ENCODE measurements at regions not wholly inside any gene's neighbourhood (a gene's known extent, or its start where the extent isn't known, plus 50 kb on each side); places are given as distances from the start of the nearest gene placed in this dataset.

- Histone ChIP-seq H3K36me3 (ENCODE audit: insufficient read depth, low read length, poor library complexity, severe bottlenecking) (no peaks in the 10 kb centered on the region), H3K27ac (ENCODE audit: low read depth, low read length, poor library complexity, severe bottlenecking) (no peak overlapping the region), H3K4me1 (ENCODE audit: insufficient read depth, low read length, poor library complexity, severe bottlenecking) (no peaks in the 10 kb centered on the region), H3K9me3 (ENCODE audit: low read depth, low read length, poor library complexity, severe bottlenecking) (no peaks in the 10 kb centered on the region), H3K27me3 (replicated peaks; ENCODE audit: insufficient read depth, low read depth, low read length, poor library complexity) (no peaks in the 10 kb centered on the region), H3K4me3 (ENCODE audit: low read depth, low read length, poor library complexity, severe bottlenecking) (no peak overlapping the region)
- POLR2A ChIA-PET (ENCODE audit: low non-redundant PET), result no interaction called here
- no TSS peak for BruUV-seq (replicated peaks)
- TF ChIP-seq EZH2 (IDR thresholded peaks at IDR 0.05; ENCODE audit: borderline replicate concordance, low read depth, low read length, poor library complexity, severe bottlenecking) (no peak), CTCF (conservative IDR thresholded peaks at IDR 0.05; ENCODE audit: low read depth, low read length) (no peak)
- no peak for DNase-seq (ENCODE audit: low spot score)
- CTCF ChIA-PET, result no interaction called here
- intact Hi-C loops (cut with micrococcal nuclease; ENCODE audit: unreplicated experiment), result no loop called here
These were observed 162.7 kb upstream of the AGTR1 start for GRCh38 chr3:148535001-148535400.

- Histone ChIP-seq H3K36me3 (ENCODE audit: insufficient read depth, low read length, poor library complexity, severe bottlenecking) (no peaks in the 10 kb centered on the region), H3K27ac (ENCODE audit: low read depth, low read length, poor library complexity, severe bottlenecking) (no peak overlapping the region), H3K9me3 (ENCODE audit: low read depth, low read length, poor library complexity, severe bottlenecking) (no peaks in the 10 kb centered on the region), H3K4me3 (ENCODE audit: low read depth, low read length, poor library complexity, severe bottlenecking) (no peak overlapping the region), H3K4me1 (ENCODE audit: insufficient read depth, low read length, poor library complexity, severe bottlenecking) (no peaks in the 10 kb centered on the region), H3K27me3 (replicated peaks; ENCODE audit: insufficient read depth, low read depth, low read length, poor library complexity) (no peaks in the 10 kb centered on the region)
- no TSS peak for BruUV-seq (replicated peaks)
- POLR2A ChIA-PET (ENCODE audit: low non-redundant PET), result no interaction called here
- TF ChIP-seq CTCF (conservative IDR thresholded peaks at IDR 0.05; ENCODE audit: low read depth, low read length), result no peak
- TF ChIP-seq EZH2 (IDR thresholded peaks at IDR 0.05; ENCODE audit: borderline replicate concordance, low read depth, low read length, poor library complexity, severe bottlenecking), result no peak
- intact Hi-C loops (cut with micrococcal nuclease; ENCODE audit: unreplicated experiment), result no loop called here
- CTCF ChIA-PET, result no interaction called here
- no peak for DNase-seq (ENCODE audit: low spot score)
These were observed 157.4 kb upstream of the AGTR1 start for GRCh38 chr3:148540266-148540665.

GRCh38 chr3:148540851-148541250 is 156.9 kb upstream of the AGTR1 start:
- BruUV-seq (replicated peaks), result no TSS peak
- no peak overlapping the region for H3K27ac ChIP-seq (ENCODE audit: low read depth, low read length, poor library complexity, severe bottlenecking)
- CTCF ChIA-PET, result no interaction called here

More at GRCh38 chr3:148540851-148541250, 156.9 kb upstream of the AGTR1 start:
- POLR2A ChIA-PET (ENCODE audit: low non-redundant PET), result no interaction called here
- H3K27me3 ChIP-seq (replicated peaks; ENCODE audit: insufficient read depth, low read depth, low read length, poor library complexity), result no peaks in the 10 kb centered on the region
- no peak overlapping the region for H3K4me3 ChIP-seq (ENCODE audit: low read depth, low read length, poor library complexity, severe bottlenecking)
- TF ChIP-seq CTCF (conservative IDR thresholded peaks at IDR 0.05; ENCODE audit: low read depth, low read length), result no peak
- no peak for TF ChIP-seq EZH2 (IDR thresholded peaks at IDR 0.05; ENCODE audit: borderline replicate concordance, low read depth, low read length, poor library complexity, severe bottlenecking)
- H3K9me3 ChIP-seq (ENCODE audit: low read depth, low read length, poor library complexity, severe bottlenecking), result no peaks in the 10 kb centered on the region
- intact Hi-C loops (cut with micrococcal nuclease; ENCODE audit: unreplicated experiment), result no loop called here
- no peak for DNase-seq (ENCODE audit: low spot score)
- no peaks in the 10 kb centered on the region for H3K36me3 ChIP-seq (ENCODE audit: insufficient read depth, low read length, poor library complexity, severe bottlenecking)
- no peaks in the 10 kb centered on the region for H3K4me1 ChIP-seq (ENCODE audit: insufficient read depth, low read length, poor library complexity, severe bottlenecking)

Data from A673 (cell line).